C4-2B (cell line): ENCODE measurements at regions not wholly inside any gene's neighbourhood (a gene's known extent, or its start where the extent isn't known, plus 50 kb on each side); places are given as distances from the start of the nearest gene placed in this dataset.

Source experiments
- ZFX ChIP-seq: fragments of 450-650 bp; IDR thresholded peaks from 2 replicates; pipeline ENCODE4 v1.6.1; 2017
- TF ChIP-seq, protein P1 (sequence below): fragments of 450-650 bp; conservative IDR thresholded peaks from 2 replicates; pipeline ENCODE4 v1.5.1; 2017; ENCODE audit warnings: mild to moderate bottlenecking

DNA sequence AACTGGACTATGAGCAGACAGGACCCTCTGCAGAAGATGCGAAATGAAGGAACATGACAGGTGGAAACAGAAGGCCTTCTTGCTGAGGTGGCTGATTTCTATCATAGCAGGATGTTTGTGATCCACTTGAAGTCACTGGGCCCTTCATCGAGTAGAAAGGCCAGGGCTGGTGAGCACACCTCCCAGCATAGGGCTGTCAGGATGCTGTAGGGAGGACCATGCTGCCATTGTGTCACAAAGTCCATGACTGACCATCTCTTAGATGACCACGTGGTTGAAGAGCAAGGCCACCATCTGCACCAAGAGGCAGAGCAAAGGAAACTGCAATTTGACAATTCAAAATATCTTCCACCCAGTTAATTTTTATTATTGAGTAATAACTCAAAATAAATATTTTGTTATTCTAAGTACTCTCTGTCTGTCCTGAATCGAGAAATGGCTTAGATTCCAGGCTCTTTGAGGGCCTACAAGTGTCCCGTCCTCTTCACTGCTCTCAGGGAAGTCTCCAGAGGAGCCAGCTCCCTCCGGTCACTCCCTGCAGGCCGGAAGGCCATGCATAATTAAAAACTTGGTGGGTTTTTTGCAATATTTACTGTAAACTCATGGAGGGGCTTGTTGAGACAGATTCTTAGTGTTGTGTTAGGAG, 249.3 kb upstream of the ZMIZ1 start:
- TF ChIP-seq, protein P1, sequence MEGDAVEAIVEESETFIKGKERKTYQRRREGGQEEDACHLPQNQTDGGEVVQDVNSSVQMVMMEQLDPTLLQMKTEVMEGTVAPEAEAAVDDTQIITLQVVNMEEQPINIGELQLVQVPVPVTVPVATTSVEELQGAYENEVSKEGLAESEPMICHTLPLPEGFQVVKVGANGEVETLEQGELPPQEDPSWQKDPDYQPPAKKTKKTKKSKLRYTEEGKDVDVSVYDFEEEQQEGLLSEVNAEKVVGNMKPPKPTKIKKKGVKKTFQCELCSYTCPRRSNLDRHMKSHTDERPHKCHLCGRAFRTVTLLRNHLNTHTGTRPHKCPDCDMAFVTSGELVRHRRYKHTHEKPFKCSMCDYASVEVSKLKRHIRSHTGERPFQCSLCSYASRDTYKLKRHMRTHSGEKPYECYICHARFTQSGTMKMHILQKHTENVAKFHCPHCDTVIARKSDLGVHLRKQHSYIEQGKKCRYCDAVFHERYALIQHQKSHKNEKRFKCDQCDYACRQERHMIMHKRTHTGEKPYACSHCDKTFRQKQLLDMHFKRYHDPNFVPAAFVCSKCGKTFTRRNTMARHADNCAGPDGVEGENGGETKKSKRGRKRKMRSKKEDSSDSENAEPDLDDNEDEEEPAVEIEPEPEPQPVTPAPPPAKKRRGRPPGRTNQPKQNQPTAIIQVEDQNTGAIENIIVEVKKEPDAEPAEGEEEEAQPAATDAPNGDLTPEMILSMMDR: no peak
- no peak for TF ChIP-seq ZFX
